Embryonic facial prominence (tissue), 1 donor: ENCODE measurements at regions not wholly inside any gene's neighbourhood (a gene's known extent, or its start where the extent isn't known, plus 50 kb on each side); places are given as distances from the start of the nearest gene placed in this dataset.
A peak's percentile ranks its signal among the peaks of the same experiment; 100 is the strongest.

Experiments
- DNase-seq: peaks from one replicate; pipeline ENCODE4 v3.0.0-alpha.2; 2016; ENCODE audit errors: extremely low spot score

- no peak for DNase-seq
These were observed 102.7 kb upstream of the MAP1LC3B2 start for GRCh38 chr12:116456330-116457082.

GRCh38 chr12:116458492-116458891, 100.7 kb upstream of the MAP1LC3B2 start:
- no peak for DNase-seq

GRCh38 chr12:116459011-116459875, 99.9 kb upstream of the MAP1LC3B2 start:
- DNase-seq, result peak; percentile 56

GRCh38 chr12:116459916-116460663, 99.1 kb upstream of the MAP1LC3B2 start:
- DNase-seq, result peak; percentile 82

GRCh38 chr12:116461060-116461459, 98.1 kb upstream of the MAP1LC3B2 start:
- no peak for DNase-seq

GRCh38 chr12:116463366-116463765, 95.8 kb upstream of the MAP1LC3B2 start:
- DNase-seq, result no peak

GRCh38 chr12:116465407-116465806, 93.8 kb upstream of the MAP1LC3B2 start:
- no peak for DNase-seq

- no peak for DNase-seq
These were observed 93.3 kb upstream of the MAP1LC3B2 start for GRCh38 chr12:116465856-116466255.

GRCh38 chr12:116466536-116466935, 92.6 kb upstream of the MAP1LC3B2 start:
- no peak for DNase-seq

GRCh38 chr12:116469344-116469743, 89.8 kb upstream of the MAP1LC3B2 start:
- DNase-seq, result no peak

- no peak for DNase-seq
These were observed 87.6 kb upstream of the MAP1LC3B2 start for GRCh38 chr12:116471544-116471943.

GRCh38 chr12:116472193-116472592, 87.0 kb upstream of the MAP1LC3B2 start:
- no peak for DNase-seq

GRCh38 chr12:116473416-116473815, 85.8 kb upstream of the MAP1LC3B2 start:
- no peak for DNase-seq

GRCh38 chr12:116474331-116474730, 84.8 kb upstream of the MAP1LC3B2 start:
- DNase-seq, result no peak

- DNase-seq, result no peak
These were observed 84.3 kb upstream of the MAP1LC3B2 start for GRCh38 chr12:116474899-116475298.

- DNase-seq, result no peak
These were observed 82.9 kb upstream of the MAP1LC3B2 start for GRCh38 chr12:116476227-116476822.

- DNase-seq, result no peak
These were observed 80.9 kb upstream of the MAP1LC3B2 start for GRCh38 chr12:116478243-116478773.

- DNase-seq, result no peak
These were observed 78.9 kb upstream of the MAP1LC3B2 start for GRCh38 chr12:116480210-116480810.

- DNase-seq, result no peak
These were observed 77.5 kb upstream of the MAP1LC3B2 start for GRCh38 chr12:116481726-116482125.

- DNase-seq, result no peak
These were observed 77.0 kb upstream of the MAP1LC3B2 start for GRCh38 chr12:116482179-116482578.

GRCh38 chr12:116482859-116483258, 76.3 kb upstream of the MAP1LC3B2 start:
- no peak for DNase-seq
